T47D (cell line): ENCODE measurements at regions not wholly inside any gene's neighbourhood (a gene's known extent, or its start where the extent isn't known, plus 50 kb on each side); places are given as distances from the start of the nearest gene placed in this dataset.
"Not testable (repeated sequence)": the region's sequence is repeated elsewhere in the genome, so short reads cannot be mapped to it uniquely, and the experiment has no call there.

Experiments used
- DNase-seq, 2 experiments: peaks; one replicate each; pipeline versions ENCODE4 v3.0.0 to v3.0.0-alpha.2; 2011 to 2012; ENCODE audit warnings: low read depth in 1 of 2, low spot score in 1 of 2
- JUND ChIP-seq: IDR thresholded peaks from 2 replicates; pipeline ENCODE4 v1.6.1; 2012; ENCODE audit warnings: low read depth
- in situ Hi-C: cut with HindIII; loops from 2 replicates; pipeline ENCODE4 v1.10.0; 2016; ENCODE audit warnings: low sequenced_read_pairs, low pct_unique_long_range_greater_than_20kb

DNA sequence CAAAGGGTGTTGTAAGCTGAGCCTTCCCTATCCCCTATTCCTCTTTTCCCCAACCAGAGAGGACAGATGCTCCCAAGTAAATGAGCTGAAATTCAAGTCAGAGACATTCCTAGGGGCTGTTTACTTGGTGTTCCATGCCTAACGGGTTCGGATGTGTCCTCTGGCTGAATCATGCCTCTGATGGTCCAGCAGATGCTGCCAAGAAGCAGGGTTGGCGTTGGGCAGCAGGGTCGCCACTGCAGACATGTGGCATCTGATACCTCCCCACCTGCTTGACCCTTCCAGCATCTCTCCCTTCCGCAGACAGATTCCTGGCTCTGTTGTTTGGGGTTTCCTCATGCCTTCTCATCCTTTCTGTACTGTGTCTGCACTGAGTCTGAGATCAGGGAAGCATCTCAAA is 108.3 kb downstream of the HNRNPLL start:
- no peak for TF ChIP-seq JUND
- DNase-seq: no peak
- in situ Hi-C loops: no loop called here

GRCh38 chr2:38492042-38492615 is 110.6 kb downstream of the HNRNPLL start:
- no peak for DNase-seq
- in situ Hi-C loops: no loop called here
- TF ChIP-seq JUND: no peak

DNA sequence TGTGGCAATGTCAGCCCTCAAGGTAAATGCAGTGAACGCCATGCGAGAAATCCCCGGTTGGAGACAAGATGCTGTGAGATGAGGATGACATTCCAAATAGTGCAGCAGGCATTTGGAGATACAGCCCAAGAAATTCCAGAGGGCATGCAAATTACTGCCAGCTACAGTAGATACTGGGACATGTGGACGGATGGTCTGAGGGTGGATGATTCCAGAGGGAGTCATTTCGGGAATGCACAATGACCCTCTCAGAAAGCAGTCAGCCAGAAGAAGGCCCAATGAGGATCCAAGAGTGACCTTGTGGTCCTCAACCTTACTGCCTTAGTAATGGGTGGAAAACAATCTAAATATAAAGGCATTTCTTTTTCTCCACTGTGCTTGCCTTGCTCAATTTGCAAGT is 111.3 kb downstream of the HNRNPLL start:
- in situ Hi-C loops: no loop called here
- TF ChIP-seq JUND: no peak
- DNase-seq: no peak

DNA sequence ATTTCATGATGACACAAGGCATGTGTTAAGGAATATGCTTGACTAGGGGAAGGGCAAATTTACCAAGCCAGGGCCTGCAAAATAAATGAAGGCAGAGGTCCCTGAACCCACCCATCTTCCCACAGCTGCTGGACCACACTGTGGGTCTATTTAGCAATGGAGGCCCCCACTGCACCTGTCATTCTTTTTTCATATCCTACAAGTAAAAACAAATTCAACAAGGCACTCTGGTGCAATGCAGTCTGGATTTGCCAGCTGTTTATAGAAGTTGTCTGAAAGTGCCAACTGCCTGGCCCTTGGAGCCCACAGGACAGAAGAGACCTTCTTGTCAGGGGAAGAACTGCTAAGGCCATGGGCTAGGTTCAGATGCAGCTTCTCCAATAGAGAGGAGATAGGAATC is 112.8 kb upstream of the ATL2 start:
- DNase-seq: no peak
- TF ChIP-seq JUND: no peak
- in situ Hi-C loops: no loop called here

- no peak for DNase-seq
- in situ Hi-C loops: no loop called here
- no peak for TF ChIP-seq JUND
Measured at GRCh38 chr2:38487852-38488251, 110.8 kb upstream of the ATL2 start.

DNA sequence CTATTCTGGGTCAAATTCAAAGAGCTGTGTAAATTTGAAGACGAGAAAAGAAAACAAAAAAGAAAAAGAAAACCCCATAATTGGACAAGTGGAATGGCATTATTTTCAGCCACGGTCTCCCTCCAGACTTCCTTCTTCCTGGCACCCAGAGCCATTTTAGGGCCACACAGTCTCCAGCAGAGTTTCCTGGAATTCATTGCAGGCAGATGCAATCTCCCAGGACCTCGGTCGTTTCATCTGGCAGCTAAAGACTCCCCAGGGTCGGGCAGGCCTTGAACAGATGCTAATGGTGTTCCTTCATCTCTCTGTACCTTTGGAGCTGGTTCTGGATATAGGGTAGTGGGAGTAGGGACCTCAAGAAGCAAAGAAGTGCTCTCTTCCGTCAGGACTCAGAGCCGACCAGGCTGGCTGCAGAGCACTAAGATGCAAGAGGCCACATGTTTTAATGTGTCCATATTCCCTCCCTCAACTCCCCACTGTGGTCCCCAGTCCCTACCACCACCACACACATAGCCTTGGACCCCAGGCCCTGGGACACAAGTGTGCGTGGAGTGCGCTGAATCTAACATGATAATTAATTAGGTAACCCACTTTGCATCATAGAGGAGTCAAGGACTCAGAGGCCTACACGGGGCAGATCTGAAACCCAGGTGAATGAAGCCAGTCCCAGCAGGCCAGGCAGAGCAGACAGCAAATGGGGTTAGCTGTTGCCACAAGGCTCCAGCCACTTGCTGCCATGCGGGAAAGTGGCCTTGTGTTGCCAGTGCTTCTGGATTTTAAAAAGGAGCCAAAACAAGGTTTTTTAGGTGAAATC is 109.3 kb upstream of the ATL2 start:
- no peak for TF ChIP-seq JUND
- in situ Hi-C loops: no loop called here
- DNase-seq: no peak

- in situ Hi-C loops: no loop called here
- no peak for TF ChIP-seq JUND
- DNase-seq: no peak
Measured at GRCh38 chr2:38485734-38486133, 108.7 kb upstream of the ATL2 start.

DNA sequence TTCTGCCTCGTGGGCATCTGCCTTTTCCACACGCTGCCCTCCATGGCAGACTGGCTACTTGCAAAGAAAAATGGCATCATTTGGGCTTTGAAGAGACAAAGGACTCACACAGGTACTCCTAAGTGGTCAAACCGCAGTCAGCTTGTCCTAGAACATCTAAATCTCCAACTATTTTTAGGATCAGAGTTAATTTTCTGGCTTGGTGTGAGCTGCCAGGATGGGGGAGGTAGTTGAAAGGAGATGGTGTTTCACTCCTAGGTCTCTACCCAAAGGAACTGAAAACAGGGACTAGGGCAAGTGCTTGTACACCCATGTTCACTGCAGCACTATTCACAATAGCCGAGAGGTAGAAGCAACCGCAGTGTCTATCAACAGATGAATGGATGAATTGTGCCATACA is 107.9 kb upstream of the ATL2 start:
- in situ Hi-C loops: no loop called here
- TF ChIP-seq JUND: no peak
- DNase-seq: no peak

- no peak for DNase-seq
- in situ Hi-C loops: no loop called here
- no peak for TF ChIP-seq JUND
Measured at GRCh38 chr2:38483776-38484501, 106.9 kb upstream of the ATL2 start.

- in situ Hi-C loops, DNase-seq: not testable (repeated sequence)
Measured at GRCh38 chr2:38482710-38483109, 105.6 kb upstream of the ATL2 start.

DNA sequence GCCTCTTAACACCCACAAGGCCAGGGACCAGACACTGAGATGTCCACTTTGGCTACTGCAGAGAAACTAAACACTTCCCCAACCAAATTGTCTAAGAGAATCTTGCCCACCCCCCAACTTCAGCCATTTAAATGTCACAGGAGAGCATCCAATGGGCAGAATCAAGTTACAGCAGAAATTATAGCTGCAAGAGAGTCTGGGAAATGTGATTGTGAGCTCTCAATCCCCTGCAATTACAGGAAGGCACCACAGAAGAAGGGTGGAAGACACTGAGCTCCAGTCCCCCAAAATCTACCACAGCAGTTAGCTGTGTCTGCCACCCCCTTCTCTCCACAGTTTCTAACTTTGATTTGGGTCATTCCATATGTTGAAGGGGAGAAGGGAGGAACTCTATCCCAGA is 103.5 kb upstream of the ATL2 start:
- no peak for DNase-seq
- in situ Hi-C loops: no loop called here
- TF ChIP-seq JUND: no peak

DNA sequence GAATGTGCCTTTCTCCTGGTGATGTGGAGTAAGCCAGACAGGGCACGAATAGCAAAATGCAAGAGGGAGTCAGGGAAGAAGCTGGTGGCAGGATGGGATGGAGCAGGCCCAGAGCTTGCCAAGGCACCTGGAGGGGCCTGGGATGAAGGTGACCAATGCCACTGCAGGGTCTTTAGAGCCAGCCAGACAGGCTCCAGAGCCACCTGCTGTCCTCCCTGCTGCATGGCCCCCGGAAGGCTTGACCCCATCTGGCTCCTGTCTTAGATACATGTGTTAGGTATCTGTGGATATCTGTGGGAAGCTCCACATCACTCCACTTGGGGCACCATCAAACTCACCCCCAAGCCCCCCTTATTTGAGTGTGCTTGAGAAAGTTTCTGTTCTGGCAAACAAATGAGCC is 99.9 kb upstream of the ATL2 start:
- in situ Hi-C loops: no loop called here
- DNase-seq: no peak
- TF ChIP-seq JUND: no peak

DNA sequence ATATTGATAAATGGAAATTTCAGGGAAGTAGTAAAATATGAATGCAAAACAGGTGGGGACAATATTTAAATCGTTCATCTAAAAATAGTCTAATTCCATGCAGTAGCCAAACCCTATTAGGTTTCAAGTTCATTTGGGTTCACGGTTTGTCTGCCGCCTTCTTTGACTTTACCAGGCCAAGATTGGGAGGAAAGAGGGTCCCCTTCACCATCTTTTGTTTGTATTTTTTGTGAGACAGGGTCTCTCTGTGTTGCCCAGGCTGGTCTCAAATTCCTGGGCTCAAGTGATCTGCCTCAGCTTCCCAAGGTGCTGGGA is 98.5 kb upstream of the ATL2 start:
- in situ Hi-C loops: no loop called here
- no peak for TF ChIP-seq JUND
- no peak for DNase-seq
